T-helper 1 cell treated with Interleukin-12 subunit alpha and Interleukin-12 subunit beta and Interleukin-4 antibody, amounts not matched to agents 30 μg/mL and 1 μg/mL, for 36 hours (primary cell): ENCODE measurements at regions not wholly inside any gene's neighbourhood (a gene's known extent, or its start where the extent isn't known, plus 50 kb on each side); places are given as distances from the start of the nearest gene placed in this dataset.
"Not testable (repeated sequence)": the region's sequence is repeated elsewhere in the genome, so short reads cannot be mapped to it uniquely, and the experiment has no call there.

Source experiments
- H3K27ac Mint-ChIP-seq: one replicate; pipeline ENCODE4 v1.8.0; 2021; ENCODE audit warnings: mild to moderate bottlenecking, mixed read lengths
- H3K27me3 Mint-ChIP-seq: one replicate; pipeline ENCODE4 v1.8.0; 2021; ENCODE audit warnings: low read depth, mixed read lengths
- H3K36me3 Mint-ChIP-seq: one replicate; pipeline ENCODE4 v1.8.0; 2021; ENCODE audit warnings: low read depth, mixed read lengths
- H3K4me1 Mint-ChIP-seq: one replicate; pipeline ENCODE4 v1.8.0; 2021; ENCODE audit warnings: low read depth, mixed read lengths
- H3K4me3 Mint-ChIP-seq: one replicate; pipeline ENCODE4 v1.8.0; 2021; ENCODE audit warnings: mild to moderate bottlenecking, moderate library complexity, mixed read lengths
- H3K9me3 Mint-ChIP-seq: one replicate; pipeline ENCODE4 v1.8.0; 2021; ENCODE audit warnings: mixed read lengths

DNA sequence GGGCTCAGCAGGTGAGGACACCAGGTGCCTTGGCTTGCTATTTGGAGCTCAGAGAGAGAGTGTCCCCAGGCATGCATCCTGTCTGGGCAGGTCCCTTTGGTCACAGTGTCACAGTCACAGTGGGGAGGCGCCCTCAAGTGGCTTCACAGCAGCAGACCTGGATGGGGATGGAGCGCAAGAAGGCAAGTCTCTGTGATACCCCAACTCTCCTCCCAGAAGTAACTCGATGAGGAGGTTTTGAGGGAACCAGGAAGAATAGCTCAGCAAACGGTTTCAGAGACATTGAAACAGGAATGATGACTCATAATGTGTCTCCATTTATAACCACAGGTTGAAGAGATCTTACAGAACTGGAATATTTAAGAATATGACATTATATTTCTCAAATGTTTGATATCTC, 66.5 kb upstream of the SH3GL3 start:
- H3K27ac Mint-ChIP-seq: no peak overlapping the region
- H3K9me3 Mint-ChIP-seq: no peaks in the 10 kb centered on the region
- H3K4me3 Mint-ChIP-seq: no peak overlapping the region
- H3K36me3 Mint-ChIP-seq: no peaks in the 10 kb centered on the region
- peaks cover 6% of the 10 kb centered on the region for H3K4me1 Mint-ChIP-seq
- H3K27me3 Mint-ChIP-seq: peaks cover 40% of the 10 kb centered on the region

DNA sequence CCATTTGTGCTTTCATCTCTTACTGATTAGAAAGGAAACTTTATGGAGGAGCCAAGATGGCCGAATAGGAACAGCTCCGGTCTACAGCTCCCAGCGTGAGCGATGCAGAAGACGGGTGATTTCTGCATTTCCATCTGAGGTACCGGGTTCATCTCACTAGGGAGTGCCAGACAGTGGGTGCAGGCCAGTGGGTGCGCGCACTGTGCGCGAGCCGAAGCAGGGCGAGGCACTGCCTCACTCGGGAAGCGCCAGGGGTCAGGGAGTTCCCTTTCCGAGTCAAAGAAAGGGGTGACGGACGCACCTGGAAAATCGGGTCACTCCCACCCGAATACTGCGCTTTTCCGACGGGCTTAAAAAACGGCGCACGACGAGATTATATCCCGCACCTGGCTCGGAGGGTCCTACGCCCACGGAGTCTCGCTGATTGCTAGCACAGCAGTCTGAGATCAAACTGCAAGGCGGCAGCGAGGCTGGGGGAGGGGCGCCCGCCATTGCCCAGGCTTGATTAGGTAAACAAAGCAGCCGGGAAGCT, 63.5 kb upstream of the SH3GL3 start:
- H3K9me3 Mint-ChIP-seq, H3K4me3 Mint-ChIP-seq, H3K27ac Mint-ChIP-seq, H3K36me3 Mint-ChIP-seq, H3K4me1 Mint-ChIP-seq: not testable (repeated sequence)
- H3K27me3 Mint-ChIP-seq: peaks cover 24% of the 10 kb centered on the region

- H3K9me3 Mint-ChIP-seq: no peaks in the 10 kb centered on the region
- H3K27me3 Mint-ChIP-seq: peaks cover 5% of the 10 kb centered on the region
- H3K36me3 Mint-ChIP-seq: no peaks in the 10 kb centered on the region
- no peak overlapping the region for H3K27ac Mint-ChIP-seq
- no peak overlapping the region for H3K4me3 Mint-ChIP-seq
- no peaks in the 10 kb centered on the region for H3K4me1 Mint-ChIP-seq
These were observed 51.0 kb upstream of the SH3GL3 start for GRCh38 chr15:83396101-83396500.
